ENCODE measurements at regions not wholly inside any gene's neighbourhood (a gene's known extent, or its start where the extent isn't known, plus 50 kb on each side); places are given as distances from the start of the nearest gene placed in this dataset.

- no peak for TF ChIP-seq POLR2AphosphoS5 (IDR thresholded peaks at IDR 0.05; ENCODE audit: low read depth, low read length)
- TF ChIP-seq TAF1 (IDR thresholded peaks at IDR 0.05; ENCODE audit: borderline replicate concordance, insufficient read depth, low read length) = no peak
- TF ChIP-seq, protein P1, sequence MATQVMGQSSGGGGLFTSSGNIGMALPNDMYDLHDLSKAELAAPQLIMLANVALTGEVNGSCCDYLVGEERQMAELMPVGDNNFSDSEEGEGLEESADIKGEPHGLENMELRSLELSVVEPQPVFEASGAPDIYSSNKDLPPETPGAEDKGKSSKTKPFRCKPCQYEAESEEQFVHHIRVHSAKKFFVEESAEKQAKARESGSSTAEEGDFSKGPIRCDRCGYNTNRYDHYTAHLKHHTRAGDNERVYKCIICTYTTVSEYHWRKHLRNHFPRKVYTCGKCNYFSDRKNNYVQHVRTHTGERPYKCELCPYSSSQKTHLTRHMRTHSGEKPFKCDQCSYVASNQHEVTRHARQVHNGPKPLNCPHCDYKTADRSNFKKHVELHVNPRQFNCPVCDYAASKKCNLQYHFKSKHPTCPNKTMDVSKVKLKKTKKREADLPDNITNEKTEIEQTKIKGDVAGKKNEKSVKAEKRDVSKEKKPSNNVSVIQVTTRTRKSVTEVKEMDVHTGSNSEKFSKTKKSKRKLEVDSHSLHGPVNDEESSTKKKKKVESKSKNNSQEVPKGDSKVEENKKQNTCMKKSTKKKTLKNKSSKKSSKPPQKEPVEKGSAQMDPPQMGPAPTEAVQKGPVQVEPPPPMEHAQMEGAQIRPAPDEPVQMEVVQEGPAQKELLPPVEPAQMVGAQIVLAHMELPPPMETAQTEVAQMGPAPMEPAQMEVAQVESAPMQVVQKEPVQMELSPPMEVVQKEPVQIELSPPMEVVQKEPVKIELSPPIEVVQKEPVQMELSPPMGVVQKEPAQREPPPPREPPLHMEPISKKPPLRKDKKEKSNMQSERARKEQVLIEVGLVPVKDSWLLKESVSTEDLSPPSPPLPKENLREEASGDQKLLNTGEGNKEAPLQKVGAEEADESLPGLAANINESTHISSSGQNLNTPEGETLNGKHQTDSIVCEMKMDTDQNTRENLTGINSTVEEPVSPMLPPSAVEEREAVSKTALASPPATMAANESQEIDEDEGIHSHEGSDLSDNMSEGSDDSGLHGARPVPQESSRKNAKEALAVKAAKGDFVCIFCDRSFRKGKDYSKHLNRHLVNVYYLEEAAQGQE (IDR thresholded peaks at IDR 0.05; ENCODE audit: insufficient read depth in 1 of 2, low read depth in 2 of 2, low read length in 2 of 2) = no peak
Measured at GRCh38 chr9:95780121-95780520, 95.4 kb upstream of the ERCC6L2 start.

- no peak for TF ChIP-seq FOXP2 (optimal IDR thresholded peaks at IDR 0.05; ENCODE audit: borderline replicate concordance, extremely low read depth, extremely low read length, insufficient read depth)
- no peak for TF ChIP-seq POLR2AphosphoS5 (IDR thresholded peaks at IDR 0.05; ENCODE audit: low read depth, low read length)
- TF ChIP-seq, protein P1 (IDR thresholded peaks at IDR 0.05; ENCODE audit: insufficient read depth in 1 of 2, low read depth in 2 of 2, low read length in 2 of 2) = no peak
Measured at GRCh38 chr9:95778957-95779356, 96.5 kb upstream of the ERCC6L2 start.

- no peak for TF ChIP-seq SIN3A (IDR thresholded peaks at IDR 0.05; ENCODE audit: borderline replicate concordance, insufficient read depth, low read length)
- TF ChIP-seq, protein P1 (IDR thresholded peaks at IDR 0.05; ENCODE audit: insufficient read depth in 1 of 2, low read depth in 2 of 2, low read length in 2 of 2) = no peak
- no peak for TF ChIP-seq FOXP2 (optimal IDR thresholded peaks at IDR 0.05; ENCODE audit: borderline replicate concordance, extremely low read depth, extremely low read length, insufficient read depth)
- TF ChIP-seq POLR2AphosphoS5 (IDR thresholded peaks at IDR 0.05; ENCODE audit: low read depth, low read length) = no peak
- no peak for TF ChIP-seq TAF1 (IDR thresholded peaks at IDR 0.05; ENCODE audit: borderline replicate concordance, insufficient read depth, low read length)
Measured at GRCh38 chr9:95777136-95777535, 98.4 kb upstream of the ERCC6L2 start.

DNA sequence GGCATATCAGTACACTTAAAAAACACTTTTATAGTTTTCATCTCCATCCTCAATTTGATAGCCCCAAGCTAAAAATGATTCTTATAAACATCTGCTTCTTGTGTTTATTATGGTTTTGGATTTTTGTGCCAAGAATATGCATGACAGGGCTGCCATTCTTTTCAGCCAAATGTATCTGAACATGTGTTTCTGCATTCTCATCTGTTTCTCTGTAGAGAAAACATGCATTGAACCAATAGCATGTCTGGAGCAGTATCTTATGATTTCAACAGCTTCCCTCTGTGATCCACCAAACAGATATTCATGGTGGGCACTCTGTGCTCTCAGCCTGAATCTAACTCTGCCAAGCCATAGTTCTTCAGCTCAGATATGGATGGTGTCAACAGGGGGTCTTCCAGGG, 99.3 kb upstream of the ERCC6L2 start:
- TF ChIP-seq POLR2AphosphoS5 (IDR thresholded peaks at IDR 0.05; ENCODE audit: low read depth, low read length) (no peak), FOXP2 (optimal IDR thresholded peaks at IDR 0.05; ENCODE audit: borderline replicate concordance, extremely low read depth, extremely low read length, insufficient read depth) (no peak), SIN3A (IDR thresholded peaks at IDR 0.05; ENCODE audit: borderline replicate concordance, insufficient read depth, low read length) (no peak), TAF1 (IDR thresholded peaks at IDR 0.05; ENCODE audit: borderline replicate concordance, insufficient read depth, low read length) (no peak)
- TF ChIP-seq, protein P1 (IDR thresholded peaks at IDR 0.05; ENCODE audit: insufficient read depth in 1 of 2, low read depth in 2 of 2, low read length in 2 of 2) = no peak

DNA sequence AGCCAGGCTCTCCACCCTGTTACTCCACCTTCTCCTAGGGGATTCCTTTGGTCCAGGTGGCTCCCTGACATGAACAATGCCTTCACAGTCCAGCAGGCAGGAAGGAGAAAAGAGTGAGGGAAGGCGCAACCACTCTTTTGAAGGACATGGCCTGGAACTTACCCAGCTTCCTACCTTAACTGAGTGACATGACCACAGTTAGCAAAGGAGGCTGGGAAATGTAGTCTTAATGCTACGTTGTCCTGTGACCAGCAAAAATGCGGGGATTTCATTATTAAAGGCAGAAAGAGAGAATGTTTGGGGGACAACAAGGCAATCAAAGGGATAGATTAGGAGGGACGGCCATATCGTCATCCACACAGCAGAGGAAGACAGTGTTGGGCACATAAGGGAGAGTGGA, 100.3 kb upstream of the ERCC6L2 start:
- TF ChIP-seq SIN3A (IDR thresholded peaks at IDR 0.05; ENCODE audit: borderline replicate concordance, insufficient read depth, low read length) (no peak), POLR2AphosphoS5 (IDR thresholded peaks at IDR 0.05; ENCODE audit: low read depth, low read length) (no peak), FOXP2 (optimal IDR thresholded peaks at IDR 0.05; ENCODE audit: borderline replicate concordance, extremely low read depth, extremely low read length, insufficient read depth) (no peak), TAF1 (IDR thresholded peaks at IDR 0.05; ENCODE audit: borderline replicate concordance, insufficient read depth, low read length) (no peak)
- TF ChIP-seq, protein P1 (IDR thresholded peaks at IDR 0.05; ENCODE audit: insufficient read depth in 1 of 2, low read depth in 2 of 2, low read length in 2 of 2) = no peak

Measured in PFSK-1 (cell line).